Tibial nerve (tissue), 4 donors: ENCODE measurements at regions not wholly inside any gene's neighbourhood (a gene's known extent, or its start where the extent isn't known, plus 50 kb on each side); places are given as distances from the start of the nearest gene placed in this dataset.

Experiments used
- EP300 ChIP-seq, 2 donors: sonication (generic); formaldehyde crosslinking; IDR thresholded peaks; one replicate each; pipeline ENCODE4 v1.6.1; 2017; ENCODE audit warnings: antibody characterized with exemption in 2 of 2, mild to moderate bottlenecking in 1 of 2
- POLR2A ChIP-seq, 2 donors: fragments of 450-650 bp; IDR thresholded peaks; one replicate each; pipeline ENCODE4 v1.6.1; 2017; ENCODE audit warnings: antibody characterized with exemption in 2 of 2, mild to moderate bottlenecking in 2 of 2, moderate library complexity in 2 of 2
- TF ChIP-seq, protein P1 (sequence below), 5 experiments: fragments of 200-600 bp in 3 of 5; fragments of 450-650 bp in 2 of 5; sonication (generic) in 3 of 5; IDR thresholded peaks; one replicate each; pipeline ENCODE4 v1.5.1; 2016 to 2019; ENCODE audit warnings: antibody characterized with exemption in 5 of 5, mild to moderate bottlenecking in 3 of 5, moderate library complexity in 2 of 5

DNA sequence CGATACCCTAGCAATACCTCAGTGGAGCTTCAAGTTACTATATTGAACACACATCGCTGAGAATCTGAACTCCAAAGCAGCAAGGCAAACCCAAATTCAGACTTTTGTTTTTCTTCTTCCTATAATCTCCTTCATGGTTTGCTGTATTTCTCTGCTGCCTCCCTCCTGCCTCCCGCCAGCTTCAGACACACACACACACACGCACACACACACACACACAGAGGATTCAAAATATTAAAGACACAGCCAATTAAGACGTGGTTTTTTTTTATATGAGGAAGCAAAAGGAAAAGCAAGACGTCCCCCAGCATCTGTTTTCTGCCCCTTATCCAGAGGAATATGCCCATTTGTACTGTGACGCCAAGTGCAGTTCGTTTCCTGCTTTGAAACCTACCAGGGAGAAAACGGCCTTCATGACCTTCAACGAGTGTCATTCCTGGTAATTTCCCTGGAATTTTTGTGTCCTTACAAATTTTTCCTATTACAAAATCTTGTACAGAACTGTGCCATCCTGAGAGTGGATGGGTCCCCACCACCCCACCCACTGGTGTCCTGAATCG is 547.9 kb upstream of the ID2 start:
- TF ChIP-seq, protein P1, sequence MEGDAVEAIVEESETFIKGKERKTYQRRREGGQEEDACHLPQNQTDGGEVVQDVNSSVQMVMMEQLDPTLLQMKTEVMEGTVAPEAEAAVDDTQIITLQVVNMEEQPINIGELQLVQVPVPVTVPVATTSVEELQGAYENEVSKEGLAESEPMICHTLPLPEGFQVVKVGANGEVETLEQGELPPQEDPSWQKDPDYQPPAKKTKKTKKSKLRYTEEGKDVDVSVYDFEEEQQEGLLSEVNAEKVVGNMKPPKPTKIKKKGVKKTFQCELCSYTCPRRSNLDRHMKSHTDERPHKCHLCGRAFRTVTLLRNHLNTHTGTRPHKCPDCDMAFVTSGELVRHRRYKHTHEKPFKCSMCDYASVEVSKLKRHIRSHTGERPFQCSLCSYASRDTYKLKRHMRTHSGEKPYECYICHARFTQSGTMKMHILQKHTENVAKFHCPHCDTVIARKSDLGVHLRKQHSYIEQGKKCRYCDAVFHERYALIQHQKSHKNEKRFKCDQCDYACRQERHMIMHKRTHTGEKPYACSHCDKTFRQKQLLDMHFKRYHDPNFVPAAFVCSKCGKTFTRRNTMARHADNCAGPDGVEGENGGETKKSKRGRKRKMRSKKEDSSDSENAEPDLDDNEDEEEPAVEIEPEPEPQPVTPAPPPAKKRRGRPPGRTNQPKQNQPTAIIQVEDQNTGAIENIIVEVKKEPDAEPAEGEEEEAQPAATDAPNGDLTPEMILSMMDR (IDR thresholded peaks at IDR 0.05): no peak
- TF ChIP-seq EP300 (IDR thresholded peaks at IDR 0.05) (no peak), POLR2A (IDR thresholded peaks at IDR 0.05) (no peak)
